MCF 10A (cell line): ENCODE measurements at regions not wholly inside any gene's neighbourhood (a gene's known extent, or its start where the extent isn't known, plus 50 kb on each side); places are given as distances from the start of the nearest gene placed in this dataset.
A peak's percentile ranks its signal among the peaks of the same experiment; 100 is the strongest.

Experiments
- BruUV-seq: library from RNA; stranded (reverse); fragments of 400-500 nt; replicated peaks from 2 replicates; lab custom pipeline; 2021; lab: Mats Ljungman, UMichigan
- CTCF ChIA-PET: fragments of 300-600 bp; sonication (Branson Sonifier 250); formaldehyde crosslinking; extraction: SDS; loops from one replicate; lab custom pipeline; 2021; ENCODE audit warnings: antibody characterized with exemption, inconsistent platforms; lab: Yijun Ruan, JAX
- POLR2A ChIA-PET: fragments of 300-600, 350-650 bp; sonication (Branson Sonifier 250); formaldehyde crosslinking; extraction: SDS; loops from one replicate; lab custom pipeline; 2020; ENCODE audit warnings: antibody characterized with exemption, inconsistent platforms; lab: Yijun Ruan, JAX
- DNase-seq: peaks from one replicate; pipeline ENCODE4 v3.0.0-alpha.2; 2018; ENCODE audit not compliant: unreplicated experiment
- H3K27ac Mint-ChIP-seq: one replicate; pipeline ENCODE4 v1.8.0; 2022; ENCODE audit warnings: mild to moderate bottlenecking, low read depth, mixed read lengths; ENCODE audit not compliant: unreplicated experiment
- H3K27me3 Mint-ChIP-seq: one replicate; pipeline ENCODE4 v1.8.0; 2022; ENCODE audit warnings: mixed read lengths; ENCODE audit not compliant: insufficient read depth, unreplicated experiment
- H3K36me3 Mint-ChIP-seq: one replicate; pipeline ENCODE4 v1.8.0; 2022; ENCODE audit warnings: mild to moderate bottlenecking, moderate library complexity, mixed read lengths; ENCODE audit not compliant: insufficient read depth, unreplicated experiment
- H3K4me1 Mint-ChIP-seq: one replicate; pipeline ENCODE4 v1.8.0; 2022; ENCODE audit warnings: mixed read lengths; ENCODE audit not compliant: insufficient read depth, unreplicated experiment
- H3K4me3 Mint-ChIP-seq: one replicate; pipeline ENCODE4 v1.8.0; 2022; ENCODE audit warnings: mild to moderate bottlenecking, moderate library complexity, mixed read lengths; ENCODE audit not compliant: unreplicated experiment
- H3K9me3 Mint-ChIP-seq: one replicate; pipeline ENCODE4 v1.8.0; 2022; ENCODE audit warnings: mixed read lengths; ENCODE audit not compliant: unreplicated experiment
- CTCF ChIP-seq: fragments of 200-600 bp; IDR thresholded peaks from one replicate; pipeline ENCODE4 v1.8.0; 2022; ENCODE audit warnings: antibody characterized with exemption, mild to moderate bottlenecking; ENCODE audit not compliant: unreplicated experiment
- intact Hi-C: fragments of 100-400 bp; cut with micrococcal nuclease; formaldehyde crosslinking; loops from 2 replicates; pipeline ENCODE4 v1.14.1; 2022

- H3K4me3 Mint-ChIP-seq = no peak overlapping the region
- no peak for DNase-seq
- POLR2A ChIA-PET = no interaction called here
- no peaks in the 10 kb centered on the region for H3K9me3 Mint-ChIP-seq
- TF ChIP-seq CTCF = no peak
- no peaks in the 10 kb centered on the region for H3K36me3 Mint-ChIP-seq
- peaks cover 54% of the 10 kb centered on the region for H3K27me3 Mint-ChIP-seq
- intact Hi-C loops = no loop called here
- no TSS peak for BruUV-seq
- H3K4me1 Mint-ChIP-seq = no peaks in the 10 kb centered on the region
- H3K27ac Mint-ChIP-seq = no peak overlapping the region
- CTCF ChIA-PET = interaction anchor here (0.8 kb wide), 1 partner anchor 27 kb away, joined by 3 read pairs; no protein-coding TSS in a partner anchor
Observed at GRCh38 chr7:25750744-25751508, 401.1 kb upstream of the NFE2L3 start.

- no peak overlapping the region for H3K27ac Mint-ChIP-seq
- ChIA-PET POLR2A (no interaction called here), CTCF (no interaction called here)
- no peak for TF ChIP-seq CTCF
- H3K27me3 Mint-ChIP-seq = peaks cover 67% of the 10 kb centered on the region
- intact Hi-C loops = no loop called here
- no peak for DNase-seq
- no TSS peak for BruUV-seq
- H3K9me3 Mint-ChIP-seq = no peaks in the 10 kb centered on the region
- H3K4me1 Mint-ChIP-seq = no peaks in the 10 kb centered on the region
- no peaks in the 10 kb centered on the region for H3K36me3 Mint-ChIP-seq
- H3K4me3 Mint-ChIP-seq = no peak overlapping the region
Observed at GRCh38 chr7:25752154-25752553, 399.8 kb upstream of the NFE2L3 start.

DNA sequence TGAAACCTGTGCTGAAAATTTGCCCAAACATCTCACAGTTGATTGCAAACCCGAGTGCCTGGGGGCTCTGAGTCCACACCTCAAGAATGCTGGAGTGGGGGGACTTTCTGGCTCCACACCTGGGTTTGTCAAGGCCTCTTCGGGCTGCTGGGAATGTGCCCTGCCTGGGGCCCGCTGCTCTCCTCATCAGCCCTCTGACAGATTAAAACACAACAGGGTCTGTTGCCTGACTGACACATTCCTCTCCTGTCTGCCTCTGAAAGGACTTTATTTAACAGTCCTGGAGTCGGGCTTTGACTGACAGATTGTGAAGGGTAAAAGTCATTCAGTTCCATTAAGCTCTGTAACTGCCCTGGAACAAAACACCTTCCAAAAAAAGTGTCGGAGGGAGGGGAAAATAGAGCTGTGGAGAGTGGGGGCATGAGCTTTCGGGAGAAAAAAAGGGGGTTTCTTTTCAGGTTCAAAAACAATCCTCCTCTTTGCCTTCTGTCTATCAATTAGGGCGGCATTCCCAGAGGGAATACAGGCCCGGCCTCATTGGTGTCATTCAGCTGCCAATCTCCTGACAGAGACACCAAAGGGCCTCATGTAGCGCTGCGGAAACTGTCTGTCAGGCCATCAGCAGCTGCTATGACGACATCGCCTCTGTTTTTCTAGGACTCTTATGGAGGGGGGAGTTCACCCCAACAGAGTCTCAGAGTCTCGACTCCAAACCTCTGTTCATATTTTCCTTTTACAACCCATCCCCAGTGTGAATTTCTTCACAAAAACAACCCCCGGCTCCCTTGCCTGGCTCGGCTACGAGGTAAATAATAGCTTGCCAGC is 398.8 kb upstream of the NFE2L3 start:
- DNase-seq = peak; percentile 5
- Mint-ChIP-seq H3K36me3 (no peaks in the 10 kb centered on the region), H3K9me3 (no peaks in the 10 kb centered on the region), H3K27me3 (peaks cover 76% of the 10 kb centered on the region), H3K4me3 (no peak overlapping the region), H3K27ac (no peak overlapping the region), H3K4me1 (no peaks in the 10 kb centered on the region)
- ChIA-PET CTCF (no interaction called here), POLR2A (no interaction called here)
- TF ChIP-seq CTCF = no peak
- intact Hi-C loops = no loop called here
- no TSS peak for BruUV-seq

DNA sequence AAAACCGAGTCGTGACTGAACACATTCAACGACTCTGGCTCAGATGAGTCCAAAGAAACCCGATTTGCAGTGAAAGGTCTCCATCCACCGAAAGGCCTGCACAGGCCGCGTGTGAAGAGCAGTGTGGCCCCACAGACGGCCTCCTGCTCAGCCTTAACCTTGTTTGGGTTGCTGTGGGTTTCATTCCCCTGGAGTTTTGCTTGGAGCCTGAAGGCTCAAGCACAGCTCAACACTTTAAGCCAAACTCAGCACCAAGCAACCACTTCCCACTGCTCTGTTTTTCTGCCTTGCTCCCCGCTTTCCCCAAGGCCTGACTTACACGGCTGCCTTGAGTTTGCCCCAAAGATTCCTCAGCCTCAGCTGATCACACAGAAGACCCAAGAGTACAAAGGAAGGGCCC is 398.2 kb upstream of the NFE2L3 start:
- H3K4me1 Mint-ChIP-seq = no peaks in the 10 kb centered on the region
- no TSS peak for BruUV-seq
- no peak overlapping the region for H3K4me3 Mint-ChIP-seq
- peaks cover 82% of the 10 kb centered on the region for H3K27me3 Mint-ChIP-seq
- TF ChIP-seq CTCF = no peak
- CTCF ChIA-PET = no interaction called here
- intact Hi-C loops = no loop called here
- no peaks in the 10 kb centered on the region for H3K36me3 Mint-ChIP-seq
- POLR2A ChIA-PET = no interaction called here
- no peaks in the 10 kb centered on the region for H3K9me3 Mint-ChIP-seq
- no peak overlapping the region for H3K27ac Mint-ChIP-seq
- DNase-seq = no peak
